Caki2 (cell line): ENCODE measurements at regions not wholly inside any gene's neighbourhood (a gene's known extent, or its start where the extent isn't known, plus 50 kb on each side); places are given as distances from the start of the nearest gene placed in this dataset.

ENCODE experiments used
- DNase-seq: peaks from one replicate; pipeline ENCODE4 v3.0.0-alpha.2; 2015; ENCODE audit warnings: low read depth
- in situ Hi-C: cut with HindIII; loops from 2 replicates; pipeline ENCODE4 v1.10.0; 2016; ENCODE audit warnings: low sequenced_read_pairs, low pct_unique_long_range_greater_than_20kb, mixed read lengths

- no peak for DNase-seq
- in situ Hi-C loops, result no loop called here
These were observed 594.1 kb downstream of the BRD1 start for GRCh38 chr22:49233507-49234100.

DNA sequence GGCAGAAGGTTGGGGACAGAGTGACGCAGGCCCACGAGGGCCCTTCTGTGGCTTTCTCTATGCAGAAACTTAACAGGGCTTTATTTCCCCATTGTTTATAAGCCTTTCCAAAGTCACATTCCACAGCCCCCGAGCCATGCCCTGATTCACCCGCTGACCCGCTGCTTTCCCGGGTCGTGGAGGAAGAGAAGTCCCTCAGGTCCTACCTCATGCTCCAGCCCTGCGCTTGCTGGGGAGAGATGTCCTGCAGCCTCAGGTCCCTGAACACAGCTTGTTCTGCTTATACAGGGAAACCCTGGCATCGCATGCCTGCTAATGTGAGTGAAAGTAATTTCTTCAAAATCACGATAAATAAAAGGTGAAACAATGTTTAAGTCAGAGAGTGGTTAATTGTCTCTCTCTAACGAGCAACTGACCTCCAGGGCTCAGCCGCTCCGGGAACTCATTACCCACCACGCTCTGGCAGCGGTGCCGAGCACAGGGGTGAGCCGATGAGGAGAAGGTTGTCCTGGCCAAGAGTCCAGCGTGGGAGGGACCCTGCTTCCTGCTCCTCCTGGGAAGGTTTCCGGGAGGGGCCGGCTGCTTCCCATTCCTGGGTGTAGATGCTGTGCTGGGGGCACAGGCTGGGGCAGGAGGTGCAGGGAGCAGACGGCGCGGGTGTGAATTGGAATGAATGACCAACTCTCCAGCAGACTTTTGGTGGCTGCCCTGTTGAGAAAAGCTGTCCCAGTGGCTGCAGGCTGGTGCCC lies 595.2 kb downstream of the BRD1 start:
- in situ Hi-C loops, result no loop called here
- no peak for DNase-seq

- peak; percentile 26 for DNase-seq
- in situ Hi-C loops, result no loop called here
These were observed 597.5 kb downstream of the BRD1 start for GRCh38 chr22:49230194-49230577.

DNA sequence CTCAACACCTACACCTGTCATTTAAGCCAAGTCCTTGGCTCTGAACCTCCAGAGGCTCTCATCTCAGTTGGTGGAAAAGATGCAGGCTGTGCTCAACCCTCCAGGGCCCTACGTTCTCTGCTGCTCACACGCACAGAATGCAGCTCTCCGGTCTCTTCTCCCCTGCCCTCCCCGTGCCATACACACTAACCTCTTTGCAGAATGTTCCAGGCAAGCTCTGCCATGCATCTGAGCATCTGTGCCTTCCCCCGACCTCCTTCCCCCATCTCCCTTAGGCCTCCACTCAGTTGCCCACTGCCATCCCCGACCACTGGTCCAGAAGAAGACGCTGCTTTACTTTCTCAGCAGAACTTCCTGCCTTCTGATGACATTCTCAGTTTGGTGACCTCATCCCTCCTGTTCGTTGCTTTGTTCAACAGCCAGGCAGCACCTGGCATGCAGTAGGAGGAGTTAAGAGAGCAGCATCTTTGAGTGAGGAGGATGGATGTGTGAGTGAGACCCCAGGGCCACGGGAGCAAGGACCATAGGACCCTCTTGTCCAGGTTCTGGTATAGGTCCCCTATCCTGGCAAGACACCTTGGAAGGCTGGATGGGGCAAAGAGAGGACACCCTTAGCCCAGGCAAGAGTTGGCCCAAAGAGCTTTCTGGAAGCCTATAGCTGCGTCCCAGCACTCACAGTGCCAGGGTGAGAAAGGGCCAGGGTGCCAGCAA lies 598.0 kb downstream of the BRD1 start:
- in situ Hi-C loops, result no loop called here
- no peak for DNase-seq

DNA sequence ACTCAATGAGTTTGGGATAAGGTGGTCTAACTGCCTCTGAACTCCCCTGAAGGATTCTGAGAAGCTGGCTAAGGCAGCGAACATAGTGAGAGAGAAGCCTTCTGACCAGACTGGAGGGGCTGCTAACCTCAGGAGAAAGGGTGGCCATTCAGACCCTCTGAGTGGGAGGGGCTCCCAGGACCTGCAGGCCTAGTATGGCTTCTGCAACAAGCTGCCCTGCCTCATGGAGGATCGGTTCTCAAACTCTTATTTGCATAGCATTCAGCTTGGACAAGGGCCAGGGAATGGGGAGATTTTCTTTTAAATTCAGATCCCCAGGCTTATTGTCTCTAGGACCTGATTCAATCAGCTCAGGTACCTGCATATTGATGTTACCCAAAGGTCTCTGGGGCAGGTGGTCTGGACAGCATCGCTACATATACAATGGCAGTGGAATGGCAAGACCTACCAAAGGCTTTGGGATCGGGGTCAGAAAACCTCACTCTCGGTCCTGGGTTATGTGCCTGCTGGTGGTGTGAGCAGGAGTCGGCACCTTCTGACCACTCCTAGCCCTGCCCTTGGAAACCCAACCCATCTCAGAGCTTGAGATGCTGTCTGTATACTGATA lies 599.1 kb downstream of the BRD1 start:
- in situ Hi-C loops, result no loop called here
- no peak for DNase-seq

- in situ Hi-C loops, result no loop called here
- DNase-seq, result no peak
These were observed 600.0 kb downstream of the BRD1 start for GRCh38 chr22:49227670-49228069.

DNA sequence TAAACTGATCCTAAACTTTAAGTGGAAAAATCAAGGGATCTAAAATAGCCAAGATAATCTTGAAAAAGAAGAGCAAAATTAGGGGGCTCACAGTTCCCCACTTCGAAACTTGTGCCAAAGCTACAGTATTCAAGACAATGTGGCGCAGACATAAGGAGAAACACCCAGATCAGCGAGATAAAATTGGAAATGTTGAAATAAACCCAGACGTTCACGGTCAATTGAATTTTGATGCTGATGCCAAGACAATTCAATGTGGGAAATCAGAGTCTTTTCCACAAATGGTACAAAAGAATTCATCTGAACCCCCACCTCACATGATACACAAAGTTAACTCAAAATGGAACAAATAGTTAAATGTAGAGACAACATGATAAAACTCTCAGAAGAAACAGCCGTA lies 601.6 kb downstream of the BRD1 start:
- in situ Hi-C loops, result no loop called here
- no peak for DNase-seq

DNA sequence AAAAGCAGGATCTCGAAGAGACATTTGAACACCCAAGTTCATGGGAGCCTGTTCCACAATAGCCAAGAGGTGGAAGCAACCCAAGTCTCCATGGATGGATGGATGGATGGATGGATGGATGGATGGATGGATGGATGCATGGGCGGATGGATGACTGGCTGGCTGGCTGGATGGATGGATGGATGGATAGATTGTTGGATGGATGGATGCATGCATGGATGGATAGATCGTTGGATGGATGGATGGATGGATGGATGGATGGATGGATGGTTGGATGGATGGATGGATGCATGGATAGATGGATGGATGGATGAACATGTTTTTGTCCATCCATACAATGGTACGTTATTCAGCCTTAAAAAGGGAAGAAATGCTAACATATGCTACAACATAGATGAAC lies 603.4 kb downstream of the BRD1 start:
- DNase-seq, result no peak
- in situ Hi-C loops, result no loop called here

DNA sequence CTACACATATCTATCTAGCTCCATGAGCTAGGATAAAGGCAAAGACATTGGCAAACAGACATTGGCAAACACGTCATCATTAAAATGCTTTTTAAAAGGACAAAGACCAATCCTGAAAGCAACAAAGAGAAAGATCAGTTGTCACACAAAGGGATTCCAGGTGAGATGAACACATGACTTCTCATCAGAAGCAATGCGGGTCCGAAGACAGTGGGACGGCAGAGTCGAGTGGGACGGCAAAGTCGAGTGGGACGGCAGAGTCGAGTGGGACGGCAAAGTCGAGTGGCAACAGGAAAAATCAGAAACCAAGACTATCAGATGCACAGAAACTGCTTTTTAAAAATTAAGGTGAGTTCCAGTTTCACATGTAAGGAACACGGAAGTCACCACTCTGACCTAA lies 609.5 kb downstream of the BRD1 start:
- no peak for DNase-seq
- in situ Hi-C loops, result no loop called here

DNA sequence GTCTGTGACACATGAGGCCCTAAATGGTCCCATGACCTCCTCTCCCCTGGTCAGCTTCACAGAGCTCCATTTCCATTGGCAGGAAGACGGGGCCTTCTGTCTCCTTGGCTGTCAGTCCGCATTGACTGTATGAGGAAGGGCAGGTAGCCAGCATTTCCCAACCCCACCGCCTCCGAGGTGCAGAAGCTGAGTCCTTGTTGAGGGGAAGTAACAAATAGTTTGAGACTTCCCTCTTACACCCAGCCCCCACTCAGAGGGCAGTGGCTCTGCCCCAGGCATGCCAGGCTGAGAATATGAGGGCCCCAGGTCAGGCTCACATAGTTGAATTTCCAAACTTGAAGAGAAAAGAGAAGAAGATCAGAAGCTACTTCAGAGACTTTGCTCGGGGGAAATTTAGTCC lies 611.1 kb downstream of the BRD1 start:
- in situ Hi-C loops, result no loop called here
- DNase-seq, result no peak

GRCh38 chr22:49215840-49216239 lies 611.8 kb downstream of the BRD1 start:
- in situ Hi-C loops, result no loop called here
- DNase-seq, result no peak

GRCh38 chr22:49214976-49215375 lies 612.7 kb downstream of the BRD1 start:
- in situ Hi-C loops, result no loop called here
- DNase-seq, result no peak

- no peak for DNase-seq
- in situ Hi-C loops, result no loop called here
These were observed 613.8 kb downstream of the BRD1 start for GRCh38 chr22:49213731-49214352.

DNA sequence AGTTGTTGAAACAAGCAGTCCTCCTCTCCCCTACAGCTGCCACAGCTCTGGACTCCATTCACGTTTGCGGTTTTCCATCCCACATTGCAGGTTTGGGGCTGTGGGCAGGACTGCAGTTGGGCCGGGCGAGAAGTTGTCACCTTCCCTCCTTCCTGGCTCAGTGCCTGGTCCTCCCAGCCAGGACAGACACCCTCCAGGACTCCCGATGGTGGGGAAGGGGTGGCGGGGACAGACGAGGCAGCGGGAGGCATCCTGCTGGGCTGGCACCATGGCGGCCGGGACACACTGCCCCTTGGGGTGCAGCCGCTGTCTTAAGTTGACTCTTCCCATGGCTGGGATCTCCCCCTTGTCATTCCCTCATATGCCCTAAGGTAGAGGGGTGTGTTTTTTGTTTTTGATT lies 615.2 kb downstream of the BRD1 start:
- in situ Hi-C loops, result no loop called here
- DNase-seq, result no peak

DNA sequence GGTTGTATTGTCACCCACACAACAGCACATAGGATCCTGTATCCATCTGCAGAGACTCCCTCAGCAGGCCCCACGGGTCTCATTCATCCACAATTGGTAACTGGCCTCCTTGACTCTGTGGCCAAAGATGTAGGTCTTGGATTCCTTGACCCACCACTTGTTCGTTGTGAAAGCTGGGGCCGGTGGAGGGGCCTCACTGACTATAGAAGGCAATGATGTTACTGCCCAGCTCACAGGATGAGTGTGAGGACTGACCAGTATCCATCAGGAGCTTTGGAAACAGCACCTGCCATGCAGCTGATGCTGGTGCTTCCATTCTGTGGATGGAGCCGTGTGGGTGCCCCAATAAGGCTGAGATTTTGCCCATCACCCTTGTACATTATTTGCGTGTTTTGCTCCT lies 615.7 kb downstream of the BRD1 start:
- no peak for DNase-seq
- in situ Hi-C loops, result no loop called here

DNA sequence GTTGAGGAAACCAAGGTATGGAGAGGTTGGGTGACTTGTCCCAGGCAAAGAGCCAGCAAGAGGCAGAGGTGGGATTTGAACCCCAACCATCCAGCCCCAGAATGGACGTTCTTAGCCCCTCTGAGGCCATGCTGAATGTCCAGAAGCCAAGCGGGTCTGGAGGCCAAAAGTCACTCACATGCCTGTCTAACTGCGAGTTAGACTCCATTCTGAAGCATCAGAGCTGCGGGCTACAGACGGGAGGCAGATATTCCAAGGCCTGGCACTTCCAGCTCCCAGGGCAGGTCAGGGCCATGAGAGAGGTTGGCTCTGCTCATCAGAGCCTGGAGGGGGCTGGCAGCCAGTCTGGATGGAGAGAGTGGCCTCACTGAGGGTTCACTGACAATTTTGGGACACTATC lies 616.5 kb downstream of the BRD1 start:
- in situ Hi-C loops, result no loop called here
- DNase-seq, result no peak

DNA sequence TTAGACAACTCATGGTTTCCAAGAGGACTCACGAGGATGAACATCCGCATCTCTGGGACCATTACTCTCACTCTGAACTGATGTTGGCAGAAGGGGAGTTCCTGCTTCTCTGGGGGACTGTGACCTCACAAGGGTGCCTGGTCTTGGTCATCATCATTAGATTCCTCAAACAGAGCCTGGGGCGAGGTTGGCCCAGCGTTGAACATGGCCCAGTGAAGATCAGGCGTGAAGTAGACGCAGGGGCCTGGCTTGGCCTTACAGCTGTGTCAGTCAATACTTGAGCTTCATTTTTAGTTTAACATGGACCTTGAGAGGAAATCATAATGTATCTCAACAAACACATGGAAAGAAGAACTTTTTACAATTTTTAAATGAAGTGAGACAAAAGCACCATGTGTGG lies 617.1 kb downstream of the BRD1 start:
- DNase-seq, result no peak
- in situ Hi-C loops, result no loop called here

DNA sequence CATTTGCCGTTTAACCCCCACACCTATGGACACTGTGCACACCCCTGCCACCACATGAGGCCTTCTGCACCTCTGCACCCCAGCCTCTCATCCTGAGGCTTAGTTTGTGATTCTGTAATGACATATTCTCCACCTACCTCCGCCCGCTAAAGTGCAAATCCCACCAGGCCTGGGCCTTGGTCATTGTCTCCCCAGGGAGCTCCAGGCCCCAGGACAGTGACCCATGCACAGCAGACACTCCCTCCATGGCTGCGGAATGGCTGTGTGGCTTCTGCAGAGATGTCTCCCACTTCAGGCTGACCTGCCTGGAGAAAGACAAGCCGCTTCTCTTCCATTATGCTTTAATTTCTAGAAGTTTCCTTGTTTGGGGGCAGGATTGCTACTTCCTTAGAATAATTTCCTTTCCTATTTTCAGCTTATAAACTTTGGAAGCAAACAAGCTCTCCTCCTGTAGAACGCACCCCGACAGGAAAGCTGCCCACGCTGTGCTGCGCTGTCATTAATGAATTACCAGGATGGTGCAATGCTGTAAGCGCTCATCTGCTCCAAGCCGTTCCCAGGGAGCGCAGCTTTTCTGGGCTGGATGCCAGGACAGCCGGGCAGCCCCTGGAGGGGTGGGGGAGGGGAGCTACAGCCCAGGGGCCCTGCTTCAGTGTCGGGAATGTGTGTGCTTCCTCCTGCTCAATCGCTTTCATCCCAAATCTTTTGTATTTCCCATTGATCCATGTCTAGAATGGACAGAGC lies 618.0 kb downstream of the BRD1 start:
- in situ Hi-C loops, result no loop called here
- DNase-seq, result peak; percentile 69
